Glutamatergic neuron (in vitro differentiated cells): ENCODE measurements at regions not wholly inside any gene's neighbourhood (a gene's known extent, or its start where the extent isn't known, plus 50 kb on each side); places are given as distances from the start of the nearest gene placed in this dataset.

Experiments
- DNase-seq: peaks from one replicate; pipeline ENCODE4 v3.0.0; 2022
- H3K27ac Mint-ChIP-seq: one replicate; pipeline ENCODE4 v1.8.0; 2020; ENCODE audit warnings: mild to moderate bottlenecking, mixed read lengths, inconsistent platforms; ENCODE audit not compliant: unreplicated experiment
- H3K27me3 Mint-ChIP-seq: one replicate; pipeline ENCODE4 v1.8.0; 2020; ENCODE audit warnings: mild to moderate bottlenecking, moderate library complexity, mixed read lengths, inconsistent platforms; ENCODE audit not compliant: unreplicated experiment
- H3K36me3 Mint-ChIP-seq: one replicate; pipeline ENCODE4 v1.8.0; 2020; ENCODE audit warnings: mild to moderate bottlenecking, mixed read lengths, inconsistent platforms; ENCODE audit not compliant: unreplicated experiment
- H3K4me1 Mint-ChIP-seq: one replicate; pipeline ENCODE4 v1.8.0; 2020; ENCODE audit warnings: mild to moderate bottlenecking, low read depth, mixed read lengths, inconsistent platforms; ENCODE audit not compliant: unreplicated experiment
- H3K4me3 Mint-ChIP-seq: one replicate; pipeline ENCODE4 v1.8.0; 2020; ENCODE audit warnings: mild to moderate bottlenecking, mixed read lengths, inconsistent platforms; ENCODE audit not compliant: unreplicated experiment
- H3K9me3 Mint-ChIP-seq: one replicate; pipeline ENCODE4 v1.8.0; 2020; ENCODE audit warnings: mild to moderate bottlenecking, moderate library complexity, mixed read lengths, inconsistent platforms; ENCODE audit not compliant: unreplicated experiment
- TF ChIP-seq, protein P1 (sequence below): fragments of 200-600 bp; sonication (generic); IDR thresholded peaks from one replicate; pipeline ENCODE4 v1.5.0; 2021; ENCODE audit not compliant: partially characterized antibody, unreplicated experiment

DNA sequence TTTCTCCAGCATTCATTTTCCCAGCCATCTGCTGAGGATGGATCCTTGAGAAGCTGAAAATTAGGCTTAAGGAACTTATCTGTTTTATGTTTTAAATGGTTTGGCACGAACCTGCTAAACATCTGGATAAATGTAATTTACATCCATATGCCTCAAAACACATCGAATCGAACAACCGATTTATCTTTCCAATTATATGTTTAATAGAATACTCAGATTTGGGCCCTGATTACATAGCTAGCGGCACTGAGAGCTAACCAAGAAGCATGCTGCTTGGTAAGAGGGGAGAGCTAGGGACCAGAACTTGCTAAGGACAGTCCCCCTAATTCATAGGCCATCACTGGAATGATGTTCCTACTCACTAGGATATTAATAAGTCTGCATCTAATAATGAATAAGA, 144.4 kb downstream of the BUB3 start:
- DNase-seq: no peak
- Mint-ChIP-seq H3K4me3 (no peak overlapping the region), H3K36me3 (no peaks in the 10 kb centered on the region), H3K9me3 (no peaks in the 10 kb centered on the region), H3K4me1 (peaks cover 5% of the 10 kb centered on the region), H3K27me3 (peaks cover 2% of the 10 kb centered on the region), H3K27ac (no peak overlapping the region)
- TF ChIP-seq, protein P1, sequence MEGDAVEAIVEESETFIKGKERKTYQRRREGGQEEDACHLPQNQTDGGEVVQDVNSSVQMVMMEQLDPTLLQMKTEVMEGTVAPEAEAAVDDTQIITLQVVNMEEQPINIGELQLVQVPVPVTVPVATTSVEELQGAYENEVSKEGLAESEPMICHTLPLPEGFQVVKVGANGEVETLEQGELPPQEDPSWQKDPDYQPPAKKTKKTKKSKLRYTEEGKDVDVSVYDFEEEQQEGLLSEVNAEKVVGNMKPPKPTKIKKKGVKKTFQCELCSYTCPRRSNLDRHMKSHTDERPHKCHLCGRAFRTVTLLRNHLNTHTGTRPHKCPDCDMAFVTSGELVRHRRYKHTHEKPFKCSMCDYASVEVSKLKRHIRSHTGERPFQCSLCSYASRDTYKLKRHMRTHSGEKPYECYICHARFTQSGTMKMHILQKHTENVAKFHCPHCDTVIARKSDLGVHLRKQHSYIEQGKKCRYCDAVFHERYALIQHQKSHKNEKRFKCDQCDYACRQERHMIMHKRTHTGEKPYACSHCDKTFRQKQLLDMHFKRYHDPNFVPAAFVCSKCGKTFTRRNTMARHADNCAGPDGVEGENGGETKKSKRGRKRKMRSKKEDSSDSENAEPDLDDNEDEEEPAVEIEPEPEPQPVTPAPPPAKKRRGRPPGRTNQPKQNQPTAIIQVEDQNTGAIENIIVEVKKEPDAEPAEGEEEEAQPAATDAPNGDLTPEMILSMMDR: no peak

DNA sequence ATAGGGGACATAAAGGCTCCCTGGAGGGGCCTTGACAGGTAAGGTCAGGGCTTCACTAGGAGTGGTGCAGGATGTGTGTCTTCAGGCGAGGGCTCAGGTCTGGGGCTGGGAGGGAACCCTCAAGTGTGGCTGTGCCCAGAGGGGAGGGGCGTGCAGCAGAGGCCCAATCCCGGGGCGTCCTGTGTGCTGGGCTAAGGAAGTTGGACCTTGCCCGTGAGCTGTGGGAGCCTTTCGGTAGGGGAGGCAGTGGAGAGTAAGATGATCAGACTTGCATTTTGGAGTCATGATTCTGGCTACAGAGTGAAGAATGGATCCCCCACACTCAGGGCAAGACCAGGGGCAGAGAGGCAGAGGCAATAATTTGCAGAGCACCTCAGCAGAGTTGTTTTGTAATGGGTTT, 145.4 kb downstream of the BUB3 start:
- TF ChIP-seq, protein P1: no peak
- DNase-seq: no peak
- Mint-ChIP-seq H3K9me3 (no peaks in the 10 kb centered on the region), H3K4me3 (no peak overlapping the region), H3K36me3 (no peaks in the 10 kb centered on the region), H3K4me1 (peaks cover 5% of the 10 kb centered on the region), H3K27ac (no peak overlapping the region), H3K27me3 (peaks cover 2% of the 10 kb centered on the region)

DNA sequence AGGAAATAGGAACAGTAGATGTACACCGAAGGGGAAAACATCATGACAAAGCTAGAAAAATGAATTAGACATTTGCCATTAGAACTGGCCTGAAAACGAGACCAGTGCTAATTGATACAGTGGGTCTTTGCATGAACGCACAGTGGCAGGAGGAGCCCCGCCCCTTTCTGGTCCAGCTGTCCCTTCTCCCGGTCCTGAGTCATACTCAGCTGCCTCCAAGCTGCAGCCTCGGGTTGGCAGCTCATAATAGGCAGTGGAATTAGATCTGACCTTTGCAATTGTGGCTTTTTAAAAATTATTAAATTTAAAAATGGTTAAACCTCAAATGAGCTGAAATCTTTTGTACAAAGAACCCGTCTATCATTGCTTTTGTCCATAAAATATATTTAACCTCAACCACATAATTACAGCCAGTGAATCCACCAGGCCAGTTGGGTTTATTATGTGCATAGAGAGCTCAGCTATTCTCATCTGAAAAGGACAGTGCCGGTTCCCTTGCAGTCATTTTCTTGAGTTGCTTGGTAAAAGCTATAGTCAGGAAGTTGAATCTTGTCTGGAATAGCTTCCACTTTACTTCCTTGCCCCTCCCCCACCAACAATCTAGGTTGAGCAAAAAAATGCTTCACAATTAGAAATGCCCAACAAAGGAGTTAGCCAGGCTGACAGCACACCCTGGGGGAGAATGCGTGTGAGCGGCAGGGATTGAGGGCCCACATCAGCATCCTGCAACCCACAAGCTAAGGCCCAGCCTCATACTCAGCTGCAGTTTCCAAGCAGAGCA, 147.1 kb downstream of the BUB3 start:
- TF ChIP-seq, protein P1: no peak
- Mint-ChIP-seq H3K4me3 (no peak overlapping the region), H3K27me3 (peaks cover 2% of the 10 kb centered on the region), H3K36me3 (no peaks in the 10 kb centered on the region), H3K4me1 (peaks cover 6% of the 10 kb centered on the region), H3K27ac (peak overlapping the region; percentile 79), H3K9me3 (no peaks in the 10 kb centered on the region)
- peak; percentile 83 for DNase-seq

DNA sequence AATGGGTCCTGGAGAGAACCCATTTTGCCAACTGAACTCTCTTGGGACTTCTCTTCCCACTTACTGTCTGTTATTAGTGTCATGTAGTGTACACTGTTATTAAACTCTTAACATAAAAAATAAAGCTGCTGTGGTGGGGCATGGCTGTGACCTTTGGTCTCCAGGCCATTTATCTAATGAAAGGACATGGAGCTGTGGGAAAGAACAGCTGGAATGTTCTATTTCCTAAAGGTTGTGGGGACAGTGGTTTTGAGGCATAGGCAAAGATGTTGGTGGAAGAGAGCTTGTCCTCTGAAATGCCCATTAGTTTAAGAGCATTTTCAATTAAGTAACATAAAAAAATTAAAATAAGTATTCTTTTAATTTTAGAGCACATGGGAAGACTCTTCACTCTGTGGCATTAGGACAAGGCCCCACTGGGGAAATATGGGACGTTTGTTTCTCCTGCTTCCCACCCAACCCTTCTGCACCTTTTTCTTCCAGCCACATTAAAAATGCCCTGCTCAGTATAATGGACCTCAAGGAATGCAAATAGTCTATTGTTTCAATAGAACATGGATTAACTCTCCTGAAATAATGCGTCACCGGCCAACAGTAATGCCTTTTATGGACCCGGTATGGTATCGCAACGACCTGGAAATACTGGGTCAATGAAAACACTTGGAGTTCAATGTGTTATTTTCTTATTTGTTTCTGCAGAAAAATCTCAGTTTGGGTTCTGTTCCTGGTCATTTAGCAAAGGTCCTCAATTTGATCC, 149.6 kb downstream of the BUB3 start:
- no peak for DNase-seq
- no peak overlapping the region for H3K4me3 Mint-ChIP-seq
- no peaks in the 10 kb centered on the region for H3K9me3 Mint-ChIP-seq
- TF ChIP-seq, protein P1: no peak
- H3K27me3 Mint-ChIP-seq: peaks cover 2% of the 10 kb centered on the region
- peaks cover 6% of the 10 kb centered on the region for H3K4me1 Mint-ChIP-seq
- H3K27ac Mint-ChIP-seq: no peak overlapping the region
- H3K36me3 Mint-ChIP-seq: no peaks in the 10 kb centered on the region

DNA sequence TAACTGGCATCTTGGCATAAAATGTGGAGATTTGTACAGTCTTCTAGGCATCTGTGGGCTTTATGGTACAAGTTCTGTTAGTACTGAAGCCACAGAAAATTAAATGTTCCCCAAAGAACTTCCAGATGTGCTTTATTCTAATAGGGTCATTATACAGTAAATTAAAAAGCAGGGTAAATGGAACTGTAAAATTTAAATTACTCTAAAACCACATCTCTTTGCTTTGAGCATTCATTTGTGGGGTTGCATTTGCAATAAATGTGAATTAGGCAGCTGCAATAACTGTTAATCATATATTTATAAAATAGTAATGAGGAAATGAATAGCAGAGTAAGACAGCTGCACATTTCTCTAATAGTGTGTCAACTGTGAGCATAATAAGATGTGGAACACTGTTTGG, 151.5 kb downstream of the BUB3 start:
- no peaks in the 10 kb centered on the region for H3K9me3 Mint-ChIP-seq
- no peak overlapping the region for H3K27ac Mint-ChIP-seq
- H3K36me3 Mint-ChIP-seq: no peaks in the 10 kb centered on the region
- H3K4me1 Mint-ChIP-seq: peaks cover 6% of the 10 kb centered on the region
- H3K27me3 Mint-ChIP-seq: no peaks in the 10 kb centered on the region
- TF ChIP-seq, protein P1: no peak
- no peak for DNase-seq
- H3K4me3 Mint-ChIP-seq: no peak overlapping the region
